KMS-11 (cell line): ENCODE measurements at regions not wholly inside any gene's neighbourhood (a gene's known extent, or its start where the extent isn't known, plus 50 kb on each side); places are given as distances from the start of the nearest gene placed in this dataset.

ENCODE experiments used
- H2AFZ ChIP-seq: fragments of 200-600 bp; sonication (generic); 2 replicates; pipeline ENCODE4 v1.6.1; 2016; ENCODE audit warnings: antibody characterized with exemption, mixed run types, low read depth
- H3K27ac ChIP-seq: fragments of 200-600 bp; sonication (generic); 2 replicates; pipeline ENCODE4 v1.6.1; 2016; ENCODE audit warnings: mild to moderate bottlenecking, mixed run types
- H3K27me3 ChIP-seq: fragments of 200-600 bp; sonication (generic); 2 replicates; pipeline ENCODE4 v1.6.1; 2017; ENCODE audit warnings: mild to moderate bottlenecking, low read depth, mixed run types, moderate library complexity; ENCODE audit not compliant: insufficient read depth
- H3K36me3 ChIP-seq: fragments of 200-600 bp; sonication (generic); 2 replicates; pipeline ENCODE4 v1.6.1; 2017; ENCODE audit warnings: mild to moderate bottlenecking, mixed run types; ENCODE audit not compliant: insufficient read depth
- H3K4me1 ChIP-seq: fragments of 200-600 bp; sonication (generic); 2 replicates; pipeline ENCODE4 v1.6.1; 2016; ENCODE audit warnings: mild to moderate bottlenecking, low read depth, mixed run types; ENCODE audit not compliant: poor library complexity, severe bottlenecking
- H3K4me2 ChIP-seq: fragments of 200-600 bp; sonication (generic); 2 replicates; pipeline ENCODE4 v1.7.0; 2016; ENCODE audit warnings: mild to moderate bottlenecking, mixed run types
- H3K4me3 ChIP-seq: fragments of 200-600 bp; sonication (generic); IDR thresholded peaks from 2 replicates; pipeline ENCODE4 v1.6.1; 2017; ENCODE audit warnings: low read depth, low read length, mixed read lengths; ENCODE audit not compliant: insufficient read depth
- H3K79me2 ChIP-seq: fragments of 200-600 bp; sonication (generic); 2 replicates; pipeline ENCODE4 v1.6.1; 2016; ENCODE audit warnings: low read depth, mixed run types; ENCODE audit not compliant: insufficient read depth
- H3K9ac ChIP-seq: fragments of 200-600 bp; sonication (generic); 2 replicates; pipeline ENCODE4 v1.6.1; 2016; ENCODE audit warnings: mild to moderate bottlenecking, mixed run types
- H4K20me1 ChIP-seq: fragments of 200-600 bp; sonication (generic); 2 replicates; pipeline ENCODE4 v1.6.1; 2016; ENCODE audit warnings: mild to moderate bottlenecking, mixed run types; ENCODE audit not compliant: insufficient read depth
- CTCF ChIP-seq: fragments of 200-600 bp; sonication (generic); conservative IDR thresholded peaks from 2 replicates; pipeline ENCODE4 v1.6.1; 2017; ENCODE audit warnings: low read depth, mild to moderate bottlenecking, antibody characterized with exemption, low read length, moderate library complexity, mixed read lengths

DNA sequence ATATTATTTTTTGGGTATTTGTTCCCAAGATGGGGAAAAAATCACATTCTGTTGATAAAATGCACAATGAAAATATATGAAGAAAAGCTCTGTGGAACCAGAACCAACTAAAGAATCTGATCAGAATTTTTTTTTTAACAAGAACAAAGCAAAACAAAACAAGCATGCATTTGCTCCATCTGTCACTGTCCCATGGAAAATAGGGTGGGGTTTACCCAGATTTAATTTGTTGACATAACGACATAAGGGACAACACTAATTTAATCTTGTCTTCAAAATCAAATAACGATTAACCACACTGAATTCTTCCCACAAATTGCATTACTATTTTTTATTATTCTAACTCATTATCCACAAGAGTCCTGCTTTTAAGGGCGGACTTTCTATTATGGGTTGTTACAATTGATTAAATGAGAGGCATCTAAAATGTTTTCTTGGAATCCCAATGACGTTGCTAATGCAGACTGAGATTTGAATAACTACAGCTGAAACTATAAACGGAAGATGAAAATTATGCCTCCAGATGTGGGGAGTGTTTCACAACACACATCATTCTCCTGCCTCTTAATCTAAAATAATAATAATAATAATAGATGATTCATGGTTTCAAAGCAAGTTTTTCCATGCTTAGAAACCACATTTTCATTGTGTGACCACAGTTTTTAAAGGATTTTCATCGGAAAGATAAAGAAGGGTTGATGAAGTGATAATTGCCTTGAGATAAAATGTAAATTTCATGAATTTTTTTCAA lies 307.0 kb upstream of the CPEB2 start:
- H3K79me2 ChIP-seq, result no peaks in the 10 kb centered on the region
- no peaks in the 10 kb centered on the region for H4K20me1 ChIP-seq
- no peaks in the 10 kb centered on the region for H3K36me3 ChIP-seq
- no peak overlapping the region for H3K27ac ChIP-seq
- no peak overlapping the region for H3K4me2 ChIP-seq
- no peaks in the 10 kb centered on the region for H3K27me3 ChIP-seq
- no peak overlapping the region for H3K9ac ChIP-seq
- no peak overlapping the region for H3K4me3 ChIP-seq
- H3K4me1 ChIP-seq, result no peaks in the 10 kb centered on the region
- no peak overlapping the region for H2AFZ ChIP-seq
- no peak for TF ChIP-seq CTCF

DNA sequence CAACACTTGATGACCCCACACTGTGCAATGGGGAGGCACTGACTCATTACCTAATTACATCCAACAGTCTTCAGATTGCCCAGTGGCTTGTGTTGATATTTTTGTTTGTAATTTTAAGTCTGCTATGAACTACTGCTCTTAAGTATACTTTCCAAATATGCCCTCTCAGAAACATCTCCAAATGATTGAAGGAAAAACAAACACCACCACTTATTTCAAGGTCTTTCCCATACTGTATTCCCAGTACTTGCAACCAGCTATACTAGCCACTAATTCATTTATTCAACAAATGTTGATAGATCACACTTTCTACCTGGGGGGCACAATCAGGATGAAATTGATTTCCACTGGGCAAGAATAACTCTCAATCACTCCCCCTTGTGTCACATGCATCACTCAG lies 302.2 kb upstream of the CPEB2 start:
- H4K20me1 ChIP-seq, result no peaks in the 10 kb centered on the region
- H2AFZ ChIP-seq, result no peak overlapping the region
- no peaks in the 10 kb centered on the region for H3K4me1 ChIP-seq
- no peak overlapping the region for H3K9ac ChIP-seq
- no peak overlapping the region for H3K4me3 ChIP-seq
- H3K27ac ChIP-seq, result no peak overlapping the region
- TF ChIP-seq CTCF, result no peak
- H3K36me3 ChIP-seq, result no peaks in the 10 kb centered on the region
- H3K27me3 ChIP-seq, result no peaks in the 10 kb centered on the region
- no peak overlapping the region for H3K4me2 ChIP-seq
- no peaks in the 10 kb centered on the region for H3K79me2 ChIP-seq

- H3K4me3 ChIP-seq, result no peak overlapping the region
- no peak overlapping the region for H2AFZ ChIP-seq
- H3K4me2 ChIP-seq, result no peak overlapping the region
- H3K36me3 ChIP-seq, result no peaks in the 10 kb centered on the region
- H4K20me1 ChIP-seq, result no peaks in the 10 kb centered on the region
- H3K27ac ChIP-seq, result no peak overlapping the region
- H3K27me3 ChIP-seq, result no peaks in the 10 kb centered on the region
- TF ChIP-seq CTCF, result no peak
- no peaks in the 10 kb centered on the region for H3K79me2 ChIP-seq
- H3K9ac ChIP-seq, result no peak overlapping the region
- no peaks in the 10 kb centered on the region for H3K4me1 ChIP-seq
These were observed 301.7 kb upstream of the CPEB2 start for GRCh38 chr4:14700544-14700943.

GRCh38 chr4:14701389-14701788 lies 300.9 kb upstream of the CPEB2 start:
- Histone ChIP-seq H3K4me3 (no peak overlapping the region), H3K36me3 (no peaks in the 10 kb centered on the region), H3K4me2 (no peak overlapping the region), H3K79me2 (no peaks in the 10 kb centered on the region), H3K27me3 (no peaks in the 10 kb centered on the region), H3K9ac (no peak overlapping the region), H2AFZ (no peak overlapping the region), H3K27ac (no peak overlapping the region), H4K20me1 (no peaks in the 10 kb centered on the region), H3K4me1 (no peaks in the 10 kb centered on the region)
- TF ChIP-seq CTCF, result no peak
